NCI-H345 treated with DMSO at 0.1 percent for 48 hours (cell line): ENCODE measurements at regions not wholly inside any gene's neighbourhood (a gene's known extent, or its start where the extent isn't known, plus 50 kb on each side); places are given as distances from the start of the nearest gene placed in this dataset.
"Not testable (repeated sequence)": the region's sequence is repeated elsewhere in the genome, so short reads cannot be mapped to it uniquely, and the experiment has no call there.

Source experiments
- DNase-seq: peaks from one replicate; lab custom pipeline; 2025; ENCODE audit not compliant: unreplicated experiment; lab: John Stamatoyannopoulos, UW

DNA sequence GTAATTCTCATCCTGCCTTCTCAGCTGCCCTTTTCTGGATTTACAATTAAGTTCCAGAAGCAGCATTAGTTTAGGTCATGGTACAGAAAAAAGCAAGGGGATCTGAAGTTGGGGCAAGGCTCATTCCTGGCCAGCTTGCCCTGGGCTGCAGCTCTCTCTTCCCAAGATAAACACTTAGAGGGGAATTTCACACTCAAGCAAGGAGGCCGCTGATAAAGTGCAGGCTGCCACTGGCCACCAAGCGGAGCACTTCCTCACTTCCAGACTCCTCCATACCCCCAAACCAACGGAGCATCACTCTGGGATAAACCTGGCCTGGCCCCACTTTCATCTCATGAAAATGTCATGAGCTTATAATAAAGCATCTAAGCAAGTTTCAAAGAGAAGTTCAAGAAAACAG, 445.5 kb upstream of the MKI67 start:
- DNase-seq, result no peak

DNA sequence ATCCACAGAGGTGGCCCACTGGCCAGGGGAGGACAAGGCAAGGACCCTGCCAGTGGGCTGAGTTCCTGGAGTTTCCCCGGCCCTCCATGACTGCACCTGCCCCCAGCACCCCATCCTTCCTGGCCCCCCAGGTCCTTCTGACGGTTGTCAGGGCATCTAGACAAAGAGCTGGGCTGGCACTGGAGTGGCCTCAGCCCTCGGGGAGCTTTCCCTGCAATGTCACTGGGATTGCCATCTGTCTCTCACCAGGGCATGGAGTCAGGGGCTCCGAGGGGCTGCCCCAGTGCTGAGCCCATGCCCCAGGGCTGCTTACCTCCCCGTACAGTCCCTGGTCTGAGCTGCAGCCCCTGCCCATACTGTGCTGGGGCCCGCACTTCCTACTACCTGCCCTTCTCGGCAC, 446.5 kb upstream of the MKI67 start:
- DNase-seq, result no peak

DNA sequence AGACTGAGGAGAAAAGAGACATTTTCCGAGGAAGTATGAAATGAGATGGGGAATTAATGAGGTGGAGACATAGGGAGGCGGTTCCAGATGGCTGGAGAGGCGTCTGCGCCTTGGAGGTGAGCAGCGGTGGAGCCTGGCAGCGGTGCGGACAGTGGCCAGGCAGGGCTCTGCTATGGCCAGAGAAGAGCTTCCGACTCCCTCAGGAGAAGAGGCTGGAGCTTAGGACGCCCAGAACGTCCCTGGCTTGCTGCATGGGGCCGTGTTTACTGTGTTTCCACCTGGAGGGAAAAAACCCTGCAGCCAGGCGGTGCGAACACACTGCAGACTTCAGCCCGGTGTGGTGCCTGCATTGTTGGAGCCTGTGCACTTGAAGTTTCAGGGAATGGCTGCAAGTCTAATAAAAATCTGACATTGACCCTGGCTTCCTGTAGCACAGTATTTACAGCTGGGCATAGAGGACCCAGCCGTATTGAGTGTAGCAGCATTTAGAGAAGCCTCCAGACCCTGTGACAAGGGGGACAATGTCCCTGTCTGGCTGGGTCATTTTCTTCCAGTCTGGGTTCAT, 447.1 kb upstream of the MKI67 start:
- no peak for DNase-seq

DNA sequence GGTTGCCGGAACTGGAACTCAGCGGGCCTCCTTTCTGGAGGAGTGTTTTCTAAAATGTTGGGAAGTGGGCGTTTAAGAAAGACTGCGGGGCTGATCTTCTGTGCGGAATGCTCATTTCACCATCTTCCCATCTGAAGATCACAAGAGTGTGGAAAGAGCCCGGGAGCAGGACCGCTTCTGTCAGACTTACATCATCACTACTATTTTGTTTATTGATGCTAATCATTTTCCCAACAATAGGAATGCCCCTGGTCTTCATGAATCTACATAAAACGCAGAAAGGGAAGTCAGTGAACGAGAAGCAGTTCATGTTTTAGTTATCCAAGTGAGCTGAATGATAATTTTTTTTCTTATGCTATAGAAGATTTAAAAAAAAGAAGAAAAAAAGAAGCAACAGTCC, 447.8 kb upstream of the MKI67 start:
- no peak for DNase-seq

DNA sequence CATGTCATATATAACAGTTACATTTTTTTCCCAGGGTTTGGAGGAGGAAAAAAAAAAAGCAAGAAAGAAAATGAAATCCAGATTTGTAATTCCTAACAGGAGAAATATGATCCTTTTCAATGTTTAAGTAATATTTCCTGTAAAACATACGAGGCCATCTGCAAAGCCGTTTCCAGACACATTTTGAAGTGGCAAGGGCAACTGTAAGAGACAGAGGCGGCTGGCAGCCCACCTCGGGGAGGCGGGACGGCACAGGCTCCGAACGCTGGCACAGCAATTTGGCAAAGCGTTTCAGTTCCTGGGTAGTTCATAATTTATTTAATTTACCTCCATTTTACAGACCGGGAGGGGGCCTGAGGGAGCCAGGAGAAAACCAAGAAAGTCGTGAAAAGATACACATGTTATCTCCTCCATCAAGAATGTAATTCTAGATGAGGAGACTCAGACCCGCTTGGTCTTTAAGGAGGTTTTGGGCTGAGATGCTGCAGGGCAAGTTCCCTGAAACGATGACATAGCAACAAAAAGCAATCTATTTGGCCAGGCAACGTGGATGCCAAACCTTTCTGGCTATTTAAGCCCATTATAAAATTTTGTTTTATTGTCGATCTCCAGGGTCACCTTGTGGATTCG, 448.5 kb upstream of the MKI67 start:
- DNase-seq, result no peak

DNA sequence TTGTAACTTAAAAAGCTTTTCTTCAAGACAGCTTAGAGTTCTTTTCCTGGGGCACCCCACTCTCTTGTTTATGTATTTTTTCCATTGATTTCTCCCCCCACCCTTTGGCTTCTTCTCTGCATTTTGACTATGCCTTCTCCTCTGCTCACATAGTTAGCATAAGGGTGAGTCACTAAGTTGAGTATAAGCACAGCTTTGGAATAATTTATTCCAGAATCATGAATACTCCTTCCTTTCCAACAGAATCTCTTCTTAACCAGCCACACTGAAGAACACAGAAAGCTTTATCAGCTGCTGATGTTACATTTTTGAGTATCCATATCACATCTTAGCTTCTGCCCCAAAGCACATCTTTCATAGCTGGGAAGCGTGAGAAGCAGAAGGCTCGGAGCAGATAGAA, 449.5 kb upstream of the MKI67 start:
- no peak for DNase-seq

DNA sequence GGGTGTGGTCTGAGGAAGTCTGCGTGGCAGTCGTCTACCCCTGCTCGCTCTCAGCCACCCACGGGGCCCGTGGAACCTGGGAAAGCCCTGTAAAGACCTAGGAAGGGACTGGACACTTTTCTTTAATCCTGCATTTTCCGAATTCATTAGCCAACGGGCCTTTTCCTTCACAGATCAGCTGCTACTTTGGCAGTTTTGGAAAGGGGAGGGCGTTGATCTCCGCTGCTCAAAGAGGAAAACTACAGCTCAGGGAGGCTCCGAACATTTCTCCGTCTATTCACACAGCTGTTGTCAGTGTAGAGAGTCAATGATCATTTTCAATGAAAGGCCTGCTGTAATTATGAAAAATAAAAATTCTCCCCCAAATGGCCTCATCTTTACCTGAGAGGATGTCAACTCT, 450.1 kb upstream of the MKI67 start:
- no peak for DNase-seq

DNA sequence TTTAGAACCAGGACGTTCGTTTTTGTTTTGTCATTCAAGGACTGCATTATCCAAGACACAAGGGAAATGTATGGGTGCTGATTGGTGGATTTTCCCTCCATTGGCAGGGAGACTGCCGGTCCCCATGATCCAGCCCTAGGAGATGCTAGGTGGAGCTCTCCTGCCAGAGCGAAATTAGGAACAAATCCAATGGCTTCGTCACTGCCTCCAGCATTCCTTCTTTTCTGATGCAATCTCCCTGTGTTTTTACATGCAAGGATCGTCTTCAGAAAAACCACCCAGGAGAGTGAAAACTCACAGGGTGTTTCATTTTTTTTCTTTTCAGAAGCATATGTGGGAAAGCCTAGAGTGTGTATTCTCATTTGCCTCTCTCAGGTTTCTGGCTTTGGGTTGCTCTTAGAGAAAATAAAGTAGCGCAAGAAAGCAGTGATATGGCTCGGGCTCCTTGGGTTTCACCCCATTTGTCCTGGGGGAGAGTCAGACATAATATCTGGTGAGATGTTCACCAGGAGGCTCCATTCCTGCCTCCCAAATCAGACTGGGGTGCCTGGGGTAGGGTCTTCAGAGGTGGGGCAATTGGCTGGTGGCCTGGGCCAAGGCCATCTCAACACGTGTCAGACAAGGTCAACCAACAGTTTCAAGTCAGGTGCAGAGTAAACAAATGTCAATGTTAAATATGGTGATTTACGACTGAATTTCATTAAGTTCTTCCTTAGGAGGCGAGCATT, 450.9 kb upstream of the MKI67 start:
- DNase-seq, result no peak

DNA sequence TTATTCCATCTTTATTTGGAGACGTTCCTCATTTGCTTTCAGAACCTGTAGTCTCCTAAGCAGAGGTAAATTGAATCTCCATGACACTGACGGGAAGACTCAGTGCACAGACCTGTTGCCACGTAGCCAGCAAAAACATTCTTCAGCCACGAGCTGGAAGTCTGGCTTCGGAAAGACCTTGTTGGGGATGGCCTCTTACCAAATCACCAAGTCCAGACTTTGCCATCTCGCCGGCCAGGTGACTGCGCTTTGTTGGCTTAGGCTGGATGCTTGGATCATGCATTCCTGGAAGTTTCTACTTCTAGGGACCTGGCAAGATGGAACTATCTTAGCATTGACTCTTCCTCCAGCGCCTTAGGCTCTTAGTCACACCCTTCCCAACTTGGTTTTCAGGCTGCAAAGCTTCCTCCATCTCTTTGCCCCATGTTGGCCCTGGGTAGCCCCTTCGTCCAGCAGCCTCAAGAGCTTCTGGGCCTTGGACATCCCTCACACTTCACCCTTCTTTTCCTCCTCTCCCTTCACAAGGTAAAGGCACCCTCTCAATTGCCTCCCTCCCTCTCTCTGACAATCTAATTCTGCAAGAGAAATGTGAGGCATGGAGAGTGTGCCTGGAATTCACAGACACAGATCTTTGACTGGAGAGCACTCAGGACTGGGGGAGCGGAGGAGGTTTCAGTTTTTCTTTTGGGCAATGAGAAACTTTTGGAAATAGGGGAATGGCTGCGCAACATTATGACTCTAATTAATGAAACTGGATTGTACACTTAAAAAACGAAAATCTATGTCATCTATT, 451.9 kb upstream of the MKI67 start:
- DNase-seq, result no peak

DNA sequence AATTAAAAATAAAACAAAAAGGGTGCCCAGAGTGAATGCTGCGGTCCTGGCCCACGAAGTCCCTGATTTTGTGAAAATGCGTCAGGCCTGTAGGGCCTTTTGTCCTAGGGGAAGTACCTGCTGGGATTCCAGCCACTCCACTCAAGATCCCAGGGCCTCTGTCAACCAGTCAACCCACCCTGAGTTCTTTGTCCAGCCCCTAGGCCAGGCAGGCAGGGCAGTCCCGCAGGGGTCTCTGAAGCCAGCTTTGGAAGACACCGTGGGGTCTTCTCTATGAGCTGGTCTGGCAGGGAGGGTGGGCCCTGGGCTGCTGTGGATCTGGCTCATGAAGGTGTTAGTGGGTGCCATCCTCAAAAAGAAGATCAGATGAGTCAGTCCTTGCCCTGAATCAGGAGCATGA, 452.5 kb upstream of the MKI67 start:
- no peak for DNase-seq

DNA sequence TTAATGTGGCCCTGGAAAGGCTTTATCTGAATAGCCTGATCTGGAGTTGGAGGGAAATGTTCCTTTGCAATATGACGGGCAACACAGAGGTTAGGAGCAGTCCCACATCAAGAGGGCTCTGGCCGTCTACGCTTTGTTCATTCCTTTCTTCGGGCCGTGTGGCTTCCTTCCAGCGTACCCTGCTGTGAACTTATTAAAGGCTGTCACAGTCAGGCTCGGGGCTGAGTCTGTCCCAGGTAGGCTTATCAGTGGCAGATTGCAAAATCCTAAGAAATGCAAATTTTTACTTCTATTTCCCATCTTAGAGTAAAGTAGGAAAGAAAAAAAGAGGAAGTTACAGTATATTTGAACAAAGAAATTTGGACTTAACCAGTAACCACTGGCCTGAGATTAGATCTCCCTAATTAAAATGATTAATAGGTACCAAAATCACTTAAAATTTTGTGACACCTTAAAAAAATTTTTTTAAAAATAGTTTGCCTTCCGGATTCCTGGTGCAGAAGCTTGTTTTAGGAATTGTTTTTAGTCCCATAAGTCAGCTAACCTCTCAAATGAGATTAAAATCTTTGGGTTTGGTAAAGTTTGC, 453.1 kb upstream of the MKI67 start:
- DNase-seq, result no peak

DNA sequence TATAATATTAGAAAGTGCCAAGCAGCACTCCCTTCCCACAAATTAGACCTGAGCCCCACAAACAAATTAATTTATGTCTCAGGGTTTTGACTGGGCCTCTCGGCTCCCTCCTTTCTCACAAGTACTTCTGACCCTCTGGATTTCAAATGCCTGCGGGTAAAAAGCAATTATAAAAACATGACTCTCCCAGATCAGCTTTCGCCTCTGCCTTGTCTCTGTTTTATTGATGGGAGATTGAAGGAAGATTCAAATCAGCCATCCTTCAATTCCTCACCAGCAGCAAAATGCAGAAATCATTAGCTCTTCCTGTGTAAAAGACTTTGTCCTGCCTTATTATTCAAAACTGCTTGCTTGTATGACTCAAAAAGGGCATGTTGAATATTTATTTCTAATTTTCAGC, 453.7 kb upstream of the MKI67 start:
- no peak for DNase-seq

DNA sequence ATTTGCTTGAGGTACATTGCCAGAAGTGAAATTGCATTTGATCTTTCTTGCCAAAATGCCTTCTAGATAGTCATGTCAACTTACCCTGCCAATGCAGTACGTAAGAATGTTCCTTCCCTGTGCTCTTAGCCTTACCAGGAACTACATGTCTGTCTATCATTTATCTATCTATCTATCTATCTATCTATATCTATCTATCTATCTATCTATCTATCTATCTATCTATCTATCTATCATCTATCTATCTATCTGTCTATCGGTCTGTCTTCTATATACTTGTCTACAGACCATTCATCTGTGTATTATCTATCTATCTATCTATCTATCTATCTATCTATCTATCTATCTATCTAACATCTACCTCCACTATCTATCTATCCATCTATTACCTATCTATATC, 456.9 kb upstream of the MKI67 start:
- not testable (repeated sequence) for DNase-seq

DNA sequence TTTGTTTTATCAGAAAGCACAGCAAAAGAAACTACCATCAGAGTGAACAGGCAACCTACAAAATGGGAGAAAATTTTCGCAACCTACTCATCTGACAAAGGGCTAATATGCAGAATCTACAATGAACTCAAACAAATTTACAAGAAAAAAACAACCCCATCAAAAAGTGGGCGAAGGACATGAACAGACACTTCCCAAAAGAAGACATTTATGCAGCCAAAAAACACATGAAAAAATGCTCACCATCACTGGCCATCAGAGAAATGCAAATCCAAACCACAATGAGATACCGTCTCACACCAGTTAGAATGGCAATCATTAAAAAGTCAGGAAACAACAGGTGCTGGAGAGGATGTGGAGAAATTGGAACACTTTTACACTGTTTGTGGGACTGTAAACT, 460.4 kb upstream of the MKI67 start:
- not testable (repeated sequence) for DNase-seq

DNA sequence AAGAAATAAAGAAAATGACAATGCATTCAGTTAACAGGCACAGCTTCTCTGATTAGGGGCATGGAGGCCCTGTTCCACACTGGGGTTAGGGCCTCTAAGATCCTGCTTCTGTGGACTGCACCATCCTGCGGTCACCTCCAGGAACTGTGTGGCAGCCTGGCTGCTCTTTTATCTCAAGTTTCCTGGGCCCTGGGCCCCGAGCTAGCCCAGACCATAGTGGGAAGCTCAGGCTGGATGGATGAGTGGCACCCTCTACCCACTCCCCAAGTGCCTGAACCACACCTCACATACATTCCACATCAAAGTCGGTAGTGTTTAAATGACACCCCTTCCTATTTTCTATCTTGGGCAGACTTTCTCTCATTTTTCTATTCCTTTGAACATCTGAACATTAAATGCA, 461.5 kb upstream of the MKI67 start:
- DNase-seq, result no peak

DNA sequence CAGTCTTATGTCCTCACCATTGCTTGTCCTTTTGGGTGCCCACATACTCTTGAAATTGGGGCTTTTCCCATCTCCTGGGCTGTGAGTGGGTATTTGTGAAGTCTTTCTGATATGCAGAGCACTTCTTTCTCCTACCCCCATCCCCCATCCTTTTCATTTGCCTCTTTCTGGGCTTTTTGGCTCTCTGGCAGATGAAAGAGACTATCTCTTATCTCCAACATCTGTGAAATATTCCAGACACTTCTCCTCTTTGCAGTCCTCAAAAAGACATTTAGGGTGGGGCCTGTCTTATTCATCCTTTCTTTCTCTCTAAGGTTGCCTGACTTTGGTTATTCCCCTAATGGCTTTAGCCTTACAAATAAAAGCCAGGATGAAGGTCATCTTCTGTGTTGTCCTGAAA, 462.2 kb upstream of the MKI67 start:
- no peak for DNase-seq

DNA sequence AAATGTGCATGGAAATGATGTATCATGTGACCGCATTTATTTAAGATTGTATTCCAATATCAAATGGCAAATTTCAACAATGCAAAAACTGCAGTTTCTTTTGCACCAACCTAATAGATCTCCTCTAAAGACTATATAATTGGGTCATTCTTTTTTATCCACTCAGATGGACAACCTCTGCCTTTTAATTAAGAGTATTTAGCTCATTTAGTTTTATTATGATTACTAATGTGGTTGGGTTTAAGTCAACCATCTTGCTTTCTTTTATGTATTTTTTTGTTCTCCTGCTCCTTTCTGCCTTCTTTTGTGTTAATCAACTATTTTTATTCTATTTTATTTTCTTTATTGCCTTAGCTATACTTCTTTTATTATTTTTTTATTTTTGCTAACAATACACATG, 468.5 kb upstream of the MKI67 start:
- DNase-seq, result no peak

DNA sequence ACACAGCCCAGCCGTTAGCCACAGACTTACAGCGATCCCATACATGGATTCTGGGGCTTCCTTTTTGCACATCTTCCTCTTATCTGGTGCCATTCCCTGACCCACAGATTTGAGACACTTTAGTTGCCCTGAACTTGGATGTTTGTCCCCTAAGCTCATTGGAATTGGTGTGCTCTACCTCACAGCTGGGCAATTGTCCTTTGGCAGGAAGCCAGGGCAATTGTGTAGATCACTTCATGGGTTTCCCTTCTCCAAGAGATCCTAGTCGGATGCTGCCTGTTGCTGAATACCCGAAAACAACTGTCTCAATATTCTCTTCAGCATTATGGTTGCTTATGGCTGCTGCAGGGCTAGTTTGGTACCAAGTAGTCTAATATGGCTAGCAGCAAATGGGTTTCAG, 470.7 kb upstream of the MKI67 start:
- no peak for DNase-seq

DNA sequence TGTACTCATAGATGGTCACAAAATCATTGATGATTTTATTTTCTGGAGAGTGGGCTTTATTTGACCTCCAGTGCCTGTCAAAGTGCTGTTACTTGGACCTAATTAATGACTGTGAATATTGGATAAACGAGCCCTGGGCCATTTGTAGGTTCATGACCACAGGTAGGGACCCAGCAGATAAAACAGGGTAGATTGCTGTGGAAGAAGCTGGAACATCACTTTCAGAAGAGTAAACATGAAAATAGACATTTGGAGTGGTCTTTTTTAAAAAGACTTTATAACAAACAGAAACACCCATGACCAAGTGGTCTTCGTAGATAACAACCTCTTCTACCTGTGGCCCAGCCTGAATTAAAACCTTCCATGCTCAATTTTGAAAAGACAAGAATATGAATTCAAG, 472.8 kb upstream of the MKI67 start:
- no peak for DNase-seq

DNA sequence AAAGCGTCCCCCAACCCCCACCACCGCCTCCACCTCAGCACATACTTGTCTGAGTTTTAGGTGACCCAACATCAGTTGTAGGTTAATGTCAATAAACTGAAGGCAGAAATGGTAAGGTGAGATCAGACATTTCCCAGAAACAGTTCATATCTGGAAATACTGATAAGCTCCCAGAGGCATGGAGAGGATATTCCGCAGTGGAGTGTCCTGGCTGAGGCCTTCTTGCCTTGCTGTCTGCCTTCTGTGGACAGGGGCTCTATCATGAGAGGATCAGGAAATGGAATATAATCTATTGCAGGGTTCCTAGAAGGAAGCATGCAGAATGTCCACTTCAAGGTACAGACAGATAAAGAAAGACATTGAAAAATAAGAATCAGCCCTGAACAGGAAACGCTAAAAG, 473.3 kb upstream of the MKI67 start:
- no peak for DNase-seq

DNA sequence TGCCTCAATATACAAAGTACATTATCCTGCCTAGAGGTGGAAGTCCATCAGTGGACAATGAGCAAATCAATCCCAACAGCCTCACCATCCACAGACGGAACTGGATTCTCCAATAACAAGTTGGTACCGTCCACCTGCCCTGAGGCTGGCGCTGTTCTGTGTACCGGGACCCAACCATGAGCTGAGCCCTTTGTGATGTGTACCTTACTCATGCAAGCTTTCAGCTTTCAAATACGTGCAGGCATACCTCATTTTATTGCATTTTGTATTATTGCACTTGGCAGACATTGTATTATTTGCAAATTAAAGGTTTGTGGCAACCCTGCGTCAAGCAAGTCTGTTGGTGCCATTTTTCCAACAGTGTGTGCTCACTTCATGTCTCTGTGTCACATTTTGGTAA, 476.0 kb upstream of the MKI67 start:
- DNase-seq, result no peak

DNA sequence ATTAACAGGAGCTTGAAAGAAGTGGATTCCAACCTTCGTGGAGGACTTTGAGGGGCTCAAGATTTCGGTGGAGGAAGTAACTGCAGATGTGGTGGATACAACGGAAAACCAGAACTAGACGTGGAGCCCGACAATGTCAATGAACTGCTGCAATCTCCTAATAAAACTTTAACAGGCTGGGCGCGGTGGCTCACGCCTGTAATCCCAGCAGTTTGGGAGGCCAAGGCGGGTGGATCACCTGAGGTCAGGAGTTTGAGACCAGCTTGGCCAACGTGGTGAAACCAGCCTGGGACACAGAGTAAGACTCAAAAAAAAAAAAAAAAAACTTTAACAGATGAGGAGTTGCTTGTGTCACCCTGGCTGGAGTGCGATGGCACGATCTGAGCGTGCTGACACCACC, 477.8 kb upstream of the MKI67 start:
- DNase-seq, result no peak
